ENCODE measurements at regions not wholly inside any gene's neighbourhood (a gene's known extent, or its start where the extent isn't known, plus 50 kb on each side); places are given as distances from the start of the nearest gene placed in this dataset.
"Not testable (repeated sequence)": the region's sequence is repeated elsewhere in the genome, so short reads cannot be mapped to it uniquely, and the experiment has no call there.

GRCh38 chr20:19841740-19842139 is 83.7 kb downstream of the RIN2 start:
- Mint-ChIP-seq H3K36me3 (peaks cover 22 to 39% of the 10 kb centered on the region in 2 donors), H3K27me3 (ENCODE audit: low read depth in 3 of 3) (no peaks in the 10 kb centered on the region), H3K9me3 (peaks cover 0 to 13% (median 5%) of the 10 kb centered on the region in 7 donors), H3K4me3 (no peak overlapping the region), H3K27ac (no peak overlapping the region), H3K4me1 (peaks cover 24% of the 10 kb centered on the region)
- Histone ChIP-seq H3K9ac (ENCODE audit: insufficient read depth, low read length, poor library complexity, severe bottlenecking) (no peak overlapping the region), H4K20me1 (ENCODE audit: insufficient read depth, low read length) (no peaks in the 10 kb centered on the region), H3K27ac (ENCODE audit: low read depth in 1 of 2, low read length in 2 of 2) (no peak overlapping the region), H3K36me3 (replicated peaks in 1 of 2; ENCODE audit: control insufficient read depth in 1 of 2, insufficient read depth in 2 of 2, low read length in 2 of 2) (no peaks in the 10 kb centered on the region), H3K79me2 (ENCODE audit: insufficient read depth, low read length) (no peaks in the 10 kb centered on the region), H2AFZ (ENCODE audit: insufficient read depth, low read depth, low read length, poor library complexity, severe bottlenecking) (no peak overlapping the region), H3K4me1 (ENCODE audit: control insufficient read depth in 1 of 2, insufficient read depth in 2 of 2, low read length in 2 of 2) (peaks cover 5 to 13% of the 10 kb centered on the region in 2 donors), H3K4me3 (replicated peaks in 1 of 3; ENCODE audit: low read depth in 2 of 3, low read length in 3 of 3) (no peak overlapping the region), H3K4me2 (replicated peaks; ENCODE audit: extremely low read depth, low read length, poor library complexity, severe bottlenecking) (no peak overlapping the region), H3K9me3 (replicated peaks in 1 of 2; ENCODE audit: control insufficient read depth in 1 of 2, insufficient read depth in 1 of 2, low read length in 2 of 2) (no peaks in the 10 kb centered on the region), H3K27me3 (ENCODE audit: control insufficient read depth in 2 of 2, insufficient read depth in 2 of 2, low read length in 2 of 2) (no peaks in the 10 kb centered on the region)
- DNase-seq, result no peak
- intact Hi-C loops (cut with micrococcal nuclease), result no loop called here
- TF ChIP-seq, protein P1, sequence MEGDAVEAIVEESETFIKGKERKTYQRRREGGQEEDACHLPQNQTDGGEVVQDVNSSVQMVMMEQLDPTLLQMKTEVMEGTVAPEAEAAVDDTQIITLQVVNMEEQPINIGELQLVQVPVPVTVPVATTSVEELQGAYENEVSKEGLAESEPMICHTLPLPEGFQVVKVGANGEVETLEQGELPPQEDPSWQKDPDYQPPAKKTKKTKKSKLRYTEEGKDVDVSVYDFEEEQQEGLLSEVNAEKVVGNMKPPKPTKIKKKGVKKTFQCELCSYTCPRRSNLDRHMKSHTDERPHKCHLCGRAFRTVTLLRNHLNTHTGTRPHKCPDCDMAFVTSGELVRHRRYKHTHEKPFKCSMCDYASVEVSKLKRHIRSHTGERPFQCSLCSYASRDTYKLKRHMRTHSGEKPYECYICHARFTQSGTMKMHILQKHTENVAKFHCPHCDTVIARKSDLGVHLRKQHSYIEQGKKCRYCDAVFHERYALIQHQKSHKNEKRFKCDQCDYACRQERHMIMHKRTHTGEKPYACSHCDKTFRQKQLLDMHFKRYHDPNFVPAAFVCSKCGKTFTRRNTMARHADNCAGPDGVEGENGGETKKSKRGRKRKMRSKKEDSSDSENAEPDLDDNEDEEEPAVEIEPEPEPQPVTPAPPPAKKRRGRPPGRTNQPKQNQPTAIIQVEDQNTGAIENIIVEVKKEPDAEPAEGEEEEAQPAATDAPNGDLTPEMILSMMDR (IDR thresholded peaks at IDR 0.05), result no peak

DNA sequence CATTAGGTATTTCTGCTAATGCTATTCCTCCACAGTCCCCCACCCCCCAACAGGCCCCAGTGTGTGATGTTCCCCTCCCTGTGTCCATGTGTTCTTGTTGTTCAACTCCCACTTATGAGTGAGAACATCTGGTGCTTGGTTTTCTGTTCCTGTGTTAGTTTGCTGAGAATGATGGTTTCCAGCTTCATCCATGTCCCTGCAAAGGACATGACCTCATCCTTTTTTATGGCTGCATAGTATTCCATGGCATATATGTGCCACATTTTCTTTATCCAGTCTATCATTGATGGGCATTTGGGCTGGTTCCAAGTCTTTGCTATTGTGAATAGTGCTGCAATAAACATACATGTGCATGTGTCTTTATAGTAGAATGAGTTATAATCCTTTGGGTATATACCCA is 86.8 kb downstream of the RIN2 start:
- peaks cover 0 to 13% (median 5%) of the 10 kb centered on the region in 7 donors for H3K9me3 Mint-ChIP-seq
- H3K27me3 ChIP-seq (ENCODE audit: control insufficient read depth in 2 of 2, insufficient read depth in 2 of 2, low read length in 2 of 2); DNase-seq; intact Hi-C loops (cut with micrococcal nuclease); H4K20me1 ChIP-seq (ENCODE audit: insufficient read depth, low read length); H3K79me2 ChIP-seq (ENCODE audit: insufficient read depth, low read length); H3K4me2 ChIP-seq (replicated peaks; ENCODE audit: extremely low read depth, low read length, poor library complexity, severe bottlenecking); H3K4me3 Mint-ChIP-seq; H3K9ac ChIP-seq (ENCODE audit: insufficient read depth, low read length, poor library complexity, severe bottlenecking); H3K4me1 ChIP-seq (ENCODE audit: control insufficient read depth in 1 of 2, insufficient read depth in 2 of 2, low read length in 2 of 2); H2AFZ ChIP-seq (ENCODE audit: insufficient read depth, low read depth, low read length, poor library complexity, severe bottlenecking); H3K27me3 Mint-ChIP-seq (ENCODE audit: low read depth in 3 of 3); H3K36me3 ChIP-seq (replicated peaks in 1 of 2; ENCODE audit: control insufficient read depth in 1 of 2, insufficient read depth in 2 of 2, low read length in 2 of 2); H3K4me3 ChIP-seq (replicated peaks in 1 of 3; ENCODE audit: low read depth in 2 of 3, low read length in 3 of 3); H3K27ac ChIP-seq (ENCODE audit: low read depth in 1 of 2, low read length in 2 of 2); H3K9me3 ChIP-seq (replicated peaks in 1 of 2; ENCODE audit: control insufficient read depth in 1 of 2, insufficient read depth in 1 of 2, low read length in 2 of 2): not testable (repeated sequence)
- H3K27ac Mint-ChIP-seq, result peak overlapping the region in 1 of 7 donors; percentile 23
- peaks cover 19% of the 10 kb centered on the region for H3K4me1 Mint-ChIP-seq
- peaks cover 19 to 50% of the 10 kb centered on the region in 2 donors for H3K36me3 Mint-ChIP-seq
